ENCODE measurements at regions not wholly inside any gene's neighbourhood (a gene's known extent, or its start where the extent isn't known, plus 50 kb on each side); places are given as distances from the start of the nearest gene placed in this dataset.

- no peak for TF ChIP-seq MITF (IDR thresholded peaks at IDR 0.05)
- TF ChIP-seq KDM1A (IDR thresholded peaks at IDR 0.05): no peak
- no peak for TF ChIP-seq HSF4 (CRISPR knock-in tag; IDR thresholded peaks at IDR 0.05; ENCODE audit: borderline replicate concordance)
- no peak for TF ChIP-seq IRF1 (CRISPR knock-in tag; IDR thresholded peaks at IDR 0.05; ENCODE audit: borderline replicate concordance)
- TF ChIP-seq NCOA6 (IDR thresholded peaks at IDR 0.05): 0 out of 2 replicates have a peak, but pooled peaks have one; percentile 38
- peak; percentile 43; the same call in 1 of the 2 replicates for TF ChIP-seq POLR2G (IDR thresholded peaks at IDR 0.05; ENCODE audit: low read depth, low read length)
- no peak for TF ChIP-seq ZNF23 (CRISPR knock-in tag; IDR thresholded peaks at IDR 0.05)
- TF ChIP-seq ZNF408 (CRISPR knock-in tag; IDR thresholded peaks at IDR 0.05; ENCODE audit: low read depth): no peak
- no peak for TF ChIP-seq DLX4 (CRISPR knock-in tag; IDR thresholded peaks at IDR 0.05)
- TF ChIP-seq SRSF9 (IDR thresholded peaks at IDR 0.05; ENCODE audit: borderline replicate concordance, low read depth, low read length): no peak
- no peak for TF ChIP-seq ZNF507 (tag; conservative IDR thresholded peaks at IDR 0.05)
- TF ChIP-seq NFIC (IDR thresholded peaks at IDR 0.05): 0 out of 2 replicates have a peak, but pooled peaks have one; percentile 6
- TF ChIP-seq ZBTB1 (CRISPR knock-in tag; IDR thresholded peaks at IDR 0.05; ENCODE audit: borderline replicate concordance, low read depth): no peak
- peak; percentile 87 for TF ChIP-seq HDAC8 (tag; IDR thresholded peaks at IDR 0.05)
- TF ChIP-seq MBD2 (IDR thresholded peaks at IDR 0.05; ENCODE audit: borderline replicate concordance, low read depth): no peak
- no peak for TF ChIP-seq EP300 (IDR thresholded peaks at IDR 0.05; ENCODE audit: low read length)
- no peak for TF ChIP-seq STAG1 (CRISPR knock-in tag; IDR thresholded peaks at IDR 0.05; ENCODE audit: borderline replicate concordance)
- peak; percentile 61; the same call in 1 of the 2 replicates for TF ChIP-seq OTX1 (CRISPR knock-in tag; IDR thresholded peaks at IDR 0.05)
- TF ChIP-seq CHD2 (IDR thresholded peaks at IDR 0.05; ENCODE audit: low read depth, low read length): 0 out of 2 replicates have a peak, but pooled peaks have one; percentile 39
- TF ChIP-seq ZEB2 (IDR thresholded peaks at IDR 0.05): peak; percentile 78
- no peak for TF ChIP-seq E2F4 (CRISPR knock-in tag; IDR thresholded peaks at IDR 0.05; ENCODE audit: low read depth)
- TF ChIP-seq NFRKB (IDR thresholded peaks at IDR 0.05; ENCODE audit: low read depth): no peak
- TF ChIP-seq ZKSCAN3 (CRISPR knock-in tag; IDR thresholded peaks at IDR 0.05): no peak
- peak; percentile 63; the same call in 1 of the 2 replicates for TF ChIP-seq BHLHE40 (IDR thresholded peaks at IDR 0.05; ENCODE audit: low read length)
- no peak for TF ChIP-seq ETS2 (tag; IDR thresholded peaks at IDR 0.05; ENCODE audit: borderline replicate concordance, poor library complexity, severe bottlenecking)
- peak; percentile 88 for TF ChIP-seq DMBX1 (CRISPR knock-in tag; IDR thresholded peaks at IDR 0.05; ENCODE audit: borderline replicate concordance)
- peak in 1 of 2 experiments; percentile 89; a peak in 2 of 4 replicates for TF ChIP-seq TRIM24 (IDR thresholded peaks at IDR 0.05)
These were observed 65.6 kb upstream of the TCL1B start (continued) for GRCh38 chr14:95620659-95621059.

Data from K562 (cell line).